ENCODE measurements at regions not wholly inside any gene's neighbourhood (a gene's known extent, or its start where the extent isn't known, plus 50 kb on each side); places are given as distances from the start of the nearest gene placed in this dataset.

GRCh38 chr3:5828251-5828650 is 640.7 kb downstream of the EDEM1 start:
- ChIA-PET POLR2A (no interaction called here), CTCF (no interaction called here)
- no peak for TF ChIP-seq CTCF (IDR thresholded peaks at IDR 0.05; ENCODE audit: insufficient read depth, low read depth, low read length)
- Histone ChIP-seq H3K4me3 (ENCODE audit: low read depth, low read length) (no peak overlapping the region), H3K27me3 (ENCODE audit: control insufficient read depth, insufficient read depth, low read length) (no peaks in the 10 kb centered on the region), H3K36me3 (ENCODE audit: control insufficient read depth, insufficient read depth, low read length) (no peaks in the 10 kb centered on the region)
- DNase-seq (ENCODE audit: low read depth), result no peak

GRCh38 chr3:5840056-5840455 is 652.5 kb downstream of the EDEM1 start:
- Histone ChIP-seq H3K27me3 (ENCODE audit: control insufficient read depth, insufficient read depth, low read length) (no peaks in the 10 kb centered on the region), H3K4me3 (ENCODE audit: low read depth, low read length) (no peak overlapping the region), H3K36me3 (ENCODE audit: control insufficient read depth, insufficient read depth, low read length) (no peaks in the 10 kb centered on the region)
- ChIA-PET CTCF (no interaction called here), POLR2A (no interaction called here)
- DNase-seq (ENCODE audit: low read depth), result no peak
- no peak for TF ChIP-seq CTCF (IDR thresholded peaks at IDR 0.05; ENCODE audit: insufficient read depth, low read depth, low read length)

- POLR2A ChIA-PET, result no interaction called here
- no peak for TF ChIP-seq CTCF (IDR thresholded peaks at IDR 0.05; ENCODE audit: insufficient read depth, low read depth, low read length)
- CTCF ChIA-PET, result no interaction called here
Measured at GRCh38 chr3:5841599-5841998, 654.1 kb downstream of the EDEM1 start.

GRCh38 chr3:5846261-5846660 is 658.8 kb downstream of the EDEM1 start:
- no peak for TF ChIP-seq CTCF (IDR thresholded peaks at IDR 0.05; ENCODE audit: insufficient read depth, low read depth, low read length)
- CTCF ChIA-PET, result no interaction called here
- POLR2A ChIA-PET, result no interaction called here

More at GRCh38 chr3:5841599-5841998, 654.1 kb downstream of the EDEM1 start:
- Histone ChIP-seq H3K4me3 (ENCODE audit: low read depth, low read length) (no peak overlapping the region), H3K36me3 (ENCODE audit: control insufficient read depth, insufficient read depth, low read length) (no peaks in the 10 kb centered on the region), H3K27me3 (ENCODE audit: control insufficient read depth, insufficient read depth, low read length) (no peaks in the 10 kb centered on the region)
- DNase-seq (ENCODE audit: low read depth), result no peak

GRCh38 chr3:5861151-5861550 is 673.6 kb downstream of the EDEM1 start:
- DNase-seq (ENCODE audit: low read depth), result no peak
- H3K27me3 ChIP-seq (ENCODE audit: control insufficient read depth, insufficient read depth, low read length), result no peaks in the 10 kb centered on the region
- H3K4me3 ChIP-seq (ENCODE audit: low read depth, low read length), result no peak overlapping the region
- POLR2A ChIA-PET, result no interaction called here
- CTCF ChIA-PET, result no interaction called here
- H3K36me3 ChIP-seq (ENCODE audit: control insufficient read depth, insufficient read depth, low read length), result no peaks in the 10 kb centered on the region
- TF ChIP-seq CTCF (IDR thresholded peaks at IDR 0.05; ENCODE audit: insufficient read depth, low read depth, low read length), result no peak

More at GRCh38 chr3:5846261-5846660, 658.8 kb downstream of the EDEM1 start:
- no peak overlapping the region for H3K4me3 ChIP-seq (ENCODE audit: low read depth, low read length)
- H3K27me3 ChIP-seq (ENCODE audit: control insufficient read depth, insufficient read depth, low read length), result no peaks in the 10 kb centered on the region
- no peaks in the 10 kb centered on the region for H3K36me3 ChIP-seq (ENCODE audit: control insufficient read depth, insufficient read depth, low read length)
- DNase-seq (ENCODE audit: low read depth), result no peak

Measured in BJ (cell line).